Ramos (cell line): ENCODE measurements at regions not wholly inside any gene's neighbourhood (a gene's known extent, or its start where the extent isn't known, plus 50 kb on each side); places are given as distances from the start of the nearest gene placed in this dataset.

Experiments
- in situ Hi-C: fragments of 300-500 bp; cut with MboI; formaldehyde crosslinking; loops from one replicate; pipeline ENCODE4 v1.14.3; 2022; ENCODE audit warnings: low sequenced_read_pairs; ENCODE audit not compliant: unreplicated experiment

GRCh38 chr9:88657893-88658292 is 122.9 kb downstream of the NXNL2 start:
- in situ Hi-C loops = no loop called here

- in situ Hi-C loops = no loop called here
Observed at GRCh38 chr9:88658311-88658822, 123.4 kb downstream of the NXNL2 start.

- in situ Hi-C loops = no loop called here
Observed at GRCh38 chr9:88659126-88659525, 124.1 kb downstream of the NXNL2 start.

- in situ Hi-C loops = no loop called here
Observed at GRCh38 chr9:88660611-88661010, 125.6 kb downstream of the NXNL2 start.

- in situ Hi-C loops = no loop called here
Observed at GRCh38 chr9:88661759-88662158, 126.8 kb downstream of the NXNL2 start.

GRCh38 chr9:88663771-88664419 is 128.9 kb downstream of the NXNL2 start:
- in situ Hi-C loops = no loop called here

GRCh38 chr9:88664773-88665172 is 129.8 kb downstream of the NXNL2 start:
- in situ Hi-C loops = no loop called here

GRCh38 chr9:88672874-88673689 is 138.1 kb downstream of the NXNL2 start:
- in situ Hi-C loops = no loop called here

GRCh38 chr9:88673886-88674285 is 138.9 kb downstream of the NXNL2 start:
- in situ Hi-C loops = no loop called here

- in situ Hi-C loops = no loop called here
Observed at GRCh38 chr9:88676644-88677043, 141.7 kb downstream of the NXNL2 start.

- in situ Hi-C loops = no loop called here
Observed at GRCh38 chr9:88678008-88678407, 143.0 kb downstream of the NXNL2 start.

- in situ Hi-C loops = no loop called here
Observed at GRCh38 chr9:88678431-88678830, 143.5 kb downstream of the NXNL2 start.

- in situ Hi-C loops = no loop called here
Observed at GRCh38 chr9:88680041-88680440, 145.1 kb downstream of the NXNL2 start.

- in situ Hi-C loops = no loop called here
Observed at GRCh38 chr9:88680505-88681160, 145.7 kb downstream of the NXNL2 start.

- in situ Hi-C loops = no loop called here
Observed at GRCh38 chr9:88681434-88681833, 146.5 kb downstream of the NXNL2 start.

GRCh38 chr9:88682431-88682831 is 147.5 kb downstream of the NXNL2 start:
- in situ Hi-C loops = no loop called here

GRCh38 chr9:88684046-88684445 is 149.1 kb downstream of the NXNL2 start:
- in situ Hi-C loops = no loop called here

- in situ Hi-C loops = no loop called here
Observed at GRCh38 chr9:88684845-88685244, 149.9 kb downstream of the NXNL2 start.

- in situ Hi-C loops = no loop called here
Observed at GRCh38 chr9:88685966-88686365, 151.0 kb downstream of the NXNL2 start.

GRCh38 chr9:88689509-88690298 is 154.7 kb downstream of the NXNL2 start:
- in situ Hi-C loops = no loop called here
